Epithelial cell of proximal tubule (primary cell): ENCODE measurements at regions not wholly inside any gene's neighbourhood (a gene's known extent, or its start where the extent isn't known, plus 50 kb on each side); places are given as distances from the start of the nearest gene placed in this dataset.

Experiments used
- DNase-seq: peaks from one replicate; pipeline ENCODE4 v3.0.0-alpha.2; 2011; ENCODE audit warnings: low read depth
- H3K4me3 ChIP-seq: 2 replicates; pipeline ENCODE4 v1.5.1; 2011; ENCODE audit warnings: low read depth, mild to moderate bottlenecking, low read length
- TF ChIP-seq, protein P1 (sequence below): conservative IDR thresholded peaks from 2 replicates; pipeline ENCODE4 v1.5.1; 2012; ENCODE audit warnings: low read depth, mild to moderate bottlenecking, low read length

DNA sequence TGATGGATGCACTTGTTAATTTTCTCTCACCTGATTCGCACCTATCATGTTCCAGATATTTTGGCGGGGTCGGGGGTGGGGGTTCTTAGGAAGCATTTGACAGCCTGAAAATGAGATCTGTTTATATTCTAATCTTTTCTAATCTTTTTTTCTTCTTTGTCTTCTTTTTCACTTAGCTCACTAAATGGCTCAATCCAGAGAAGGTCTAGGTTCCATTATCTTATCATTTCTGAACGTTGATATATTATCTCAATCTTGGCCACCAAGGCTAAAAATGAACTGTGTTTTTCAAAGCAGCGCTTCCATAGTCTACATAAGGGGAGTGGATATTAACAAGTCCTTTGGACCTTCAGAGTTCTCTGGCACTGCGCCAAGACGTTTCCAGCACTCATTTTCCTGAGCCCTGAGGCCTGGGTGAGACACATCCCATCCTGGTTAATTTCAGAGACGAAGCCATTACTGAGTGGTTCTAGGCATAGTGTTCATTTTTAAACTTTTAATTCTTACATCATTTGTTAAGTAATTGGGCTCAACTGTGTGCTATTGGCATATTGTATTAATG, 229.0 kb downstream of the SOX11 start:
- no peak overlapping the region for H3K4me3 ChIP-seq
- TF ChIP-seq, protein P1, sequence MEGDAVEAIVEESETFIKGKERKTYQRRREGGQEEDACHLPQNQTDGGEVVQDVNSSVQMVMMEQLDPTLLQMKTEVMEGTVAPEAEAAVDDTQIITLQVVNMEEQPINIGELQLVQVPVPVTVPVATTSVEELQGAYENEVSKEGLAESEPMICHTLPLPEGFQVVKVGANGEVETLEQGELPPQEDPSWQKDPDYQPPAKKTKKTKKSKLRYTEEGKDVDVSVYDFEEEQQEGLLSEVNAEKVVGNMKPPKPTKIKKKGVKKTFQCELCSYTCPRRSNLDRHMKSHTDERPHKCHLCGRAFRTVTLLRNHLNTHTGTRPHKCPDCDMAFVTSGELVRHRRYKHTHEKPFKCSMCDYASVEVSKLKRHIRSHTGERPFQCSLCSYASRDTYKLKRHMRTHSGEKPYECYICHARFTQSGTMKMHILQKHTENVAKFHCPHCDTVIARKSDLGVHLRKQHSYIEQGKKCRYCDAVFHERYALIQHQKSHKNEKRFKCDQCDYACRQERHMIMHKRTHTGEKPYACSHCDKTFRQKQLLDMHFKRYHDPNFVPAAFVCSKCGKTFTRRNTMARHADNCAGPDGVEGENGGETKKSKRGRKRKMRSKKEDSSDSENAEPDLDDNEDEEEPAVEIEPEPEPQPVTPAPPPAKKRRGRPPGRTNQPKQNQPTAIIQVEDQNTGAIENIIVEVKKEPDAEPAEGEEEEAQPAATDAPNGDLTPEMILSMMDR: no peak
- no peak for DNase-seq

DNA sequence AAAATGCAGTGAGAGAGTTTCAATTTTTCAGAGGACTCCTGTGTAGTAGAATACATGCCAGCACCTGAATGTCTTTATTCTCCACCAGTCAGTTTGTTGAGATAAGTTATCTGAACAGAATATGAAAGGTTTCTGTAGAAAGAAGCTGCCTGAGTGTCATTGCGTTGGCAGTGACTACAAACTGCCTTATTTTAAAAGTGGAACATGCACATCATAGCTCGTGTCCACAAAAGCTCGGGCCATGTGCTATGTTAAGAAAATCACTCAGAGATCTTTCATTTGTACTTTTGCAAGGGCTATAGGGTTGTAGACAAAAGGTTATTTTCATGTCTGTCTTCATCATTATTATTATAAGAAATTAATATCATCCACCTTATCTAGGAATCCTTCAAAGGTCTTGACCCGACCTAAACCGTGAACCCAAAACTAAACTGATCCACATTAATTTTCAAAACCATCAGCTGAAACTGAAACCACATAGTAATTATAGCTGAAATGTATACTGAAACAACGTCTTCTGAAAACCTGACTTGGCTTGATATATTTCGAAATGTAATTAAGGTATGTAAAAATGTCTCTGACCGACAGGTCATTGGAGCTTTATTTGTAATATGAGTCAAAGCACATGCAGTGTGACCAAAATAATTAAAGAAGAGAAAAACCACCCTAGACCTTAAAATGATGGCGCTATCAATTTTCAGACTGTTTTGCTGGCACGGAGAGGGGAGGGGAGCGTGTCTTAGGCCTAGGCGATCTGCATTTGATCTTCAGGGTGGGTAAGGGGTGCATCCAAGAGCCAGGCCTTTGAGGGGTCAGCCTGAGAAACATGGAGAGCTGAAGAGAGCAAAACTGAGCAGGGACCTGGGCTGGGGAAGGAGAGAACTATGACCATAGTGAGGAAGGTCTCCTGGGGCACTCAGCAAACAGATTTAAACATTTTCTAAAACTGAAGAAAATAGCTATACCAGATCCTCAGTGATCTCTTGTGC, 232.1 kb downstream of the SOX11 start:
- H3K4me3 ChIP-seq: no peak overlapping the region
- DNase-seq: no peak
- TF ChIP-seq, protein P1: no peak

DNA sequence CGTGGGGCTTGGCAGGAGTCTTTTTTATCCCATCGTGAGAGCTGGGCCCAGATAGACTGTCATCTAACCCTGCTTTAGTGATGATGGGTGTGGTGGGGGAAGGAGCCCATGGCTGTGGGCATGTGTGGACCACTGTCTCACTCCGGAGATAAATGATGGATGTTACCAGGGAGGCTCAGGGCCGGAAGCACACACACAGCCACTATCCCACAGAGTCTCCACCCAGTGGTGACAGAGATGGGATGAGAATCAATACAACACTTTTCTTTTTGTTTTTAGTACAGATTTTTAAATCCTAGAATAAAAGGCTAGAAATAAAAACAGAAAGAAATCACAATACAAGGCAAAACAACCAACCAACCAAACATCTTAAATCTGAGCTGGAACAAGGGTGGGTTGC, 233.4 kb downstream of the SOX11 start:
- no peak overlapping the region for H3K4me3 ChIP-seq
- TF ChIP-seq, protein P1: no peak

GRCh38 chr2:5926871-5927512, 234.8 kb downstream of the SOX11 start:
- TF ChIP-seq, protein P1: no peak
- H3K4me3 ChIP-seq: no peak overlapping the region
- DNase-seq: no peak

More for the DNA sequence above, 233.4 kb downstream of the SOX11 start:
- no peak for DNase-seq

- no peak for DNase-seq
- TF ChIP-seq, protein P1: no peak
- H3K4me3 ChIP-seq: no peak overlapping the region
Observed at GRCh38 chr2:5932556-5933469, 240.6 kb downstream of the SOX11 start.

GRCh38 chr2:5933669-5934068, 241.5 kb downstream of the SOX11 start:
- H3K4me3 ChIP-seq: no peak overlapping the region
- no peak for DNase-seq

More at GRCh38 chr2:5933669-5934068, 241.5 kb downstream of the SOX11 start:
- TF ChIP-seq, protein P1: no peak
